GM21528 (cell line): ENCODE measurements at regions not wholly inside any gene's neighbourhood (a gene's known extent, or its start where the extent isn't known, plus 50 kb on each side); places are given as distances from the start of the nearest gene placed in this dataset.

Experiments
- ATAC-seq: cut with Tn5 transposase; IDR thresholded peaks from one replicate; pipeline ENCODE4 v1.9.1; 2021; ENCODE audit warnings: mild to moderate bottlenecking, moderate library complexity; ENCODE audit not compliant: unreplicated experiment, low FRiP score

- no peak for ATAC-seq
Observed at GRCh38 chr4:95674521-95674981, 125.8 kb upstream of the UNC5C start.

- no peak for ATAC-seq
Observed at GRCh38 chr4:95672811-95673210, 124.0 kb upstream of the UNC5C start.

- no peak for ATAC-seq
Observed at GRCh38 chr4:95660719-95661118, 111.9 kb upstream of the UNC5C start.

GRCh38 chr4:95651891-95652290, 103.1 kb upstream of the UNC5C start:
- ATAC-seq, result no peak

- no peak for ATAC-seq
Observed at GRCh38 chr4:95644417-95644816, 95.6 kb upstream of the UNC5C start.

GRCh38 chr4:95643627-95644026, 94.9 kb upstream of the UNC5C start:
- ATAC-seq, result no peak

- no peak for ATAC-seq
Observed at GRCh38 chr4:95641571-95641970, 92.8 kb upstream of the UNC5C start.

GRCh38 chr4:95640311-95640710, 91.5 kb upstream of the UNC5C start:
- no peak for ATAC-seq

- no peak for ATAC-seq
Observed at GRCh38 chr4:95638920-95639501, 90.2 kb upstream of the UNC5C start.

- ATAC-seq, result no peak
Observed at GRCh38 chr4:95637043-95637600, 88.3 kb upstream of the UNC5C start.

- ATAC-seq, result no peak
Observed at GRCh38 chr4:95636061-95636460, 87.3 kb upstream of the UNC5C start.

- no peak for ATAC-seq
Observed at GRCh38 chr4:95627709-95628108, 78.9 kb upstream of the UNC5C start.

- ATAC-seq, result no peak
Observed at GRCh38 chr4:95627024-95627605, 78.3 kb upstream of the UNC5C start.

- no peak for ATAC-seq
Observed at GRCh38 chr4:95625020-95625419, 76.2 kb upstream of the UNC5C start.

GRCh38 chr4:95619525-95620443, 71.0 kb upstream of the UNC5C start:
- no peak for ATAC-seq

- no peak for ATAC-seq
Observed at GRCh38 chr4:95614684-95615205, 66.0 kb upstream of the UNC5C start.

- no peak for ATAC-seq
Observed at GRCh38 chr4:95610061-95610569, 61.3 kb upstream of the UNC5C start.

- ATAC-seq, result no peak
Observed at GRCh38 chr4:95606739-95607138, 58.0 kb upstream of the UNC5C start.

- ATAC-seq, result no peak
Observed at GRCh38 chr4:95603393-95603792, 54.6 kb upstream of the UNC5C start.

GRCh38 chr4:95602872-95603271, 54.1 kb upstream of the UNC5C start:
- no peak for ATAC-seq

- no peak for ATAC-seq
Observed at GRCh38 chr4:95601356-95601755, 52.6 kb upstream of the UNC5C start.
